ENCODE measurements at regions not wholly inside any gene's neighbourhood (a gene's known extent, or its start where the extent isn't known, plus 50 kb on each side); places are given as distances from the start of the nearest gene placed in this dataset.

- H3K36me3 Mint-ChIP-seq (ENCODE audit: unreplicated experiment) = no peaks in the 10 kb centered on the region
- H3K4me1 Mint-ChIP-seq (ENCODE audit: low read depth, unreplicated experiment) = no peaks in the 10 kb centered on the region
- H3K4me3 Mint-ChIP-seq (ENCODE audit: unreplicated experiment) = no peak overlapping the region
- no peak for DNase-seq
- H3K27me3 Mint-ChIP-seq (ENCODE audit: unreplicated experiment) = no peaks in the 10 kb centered on the region
- TF ChIP-seq, protein P1, sequence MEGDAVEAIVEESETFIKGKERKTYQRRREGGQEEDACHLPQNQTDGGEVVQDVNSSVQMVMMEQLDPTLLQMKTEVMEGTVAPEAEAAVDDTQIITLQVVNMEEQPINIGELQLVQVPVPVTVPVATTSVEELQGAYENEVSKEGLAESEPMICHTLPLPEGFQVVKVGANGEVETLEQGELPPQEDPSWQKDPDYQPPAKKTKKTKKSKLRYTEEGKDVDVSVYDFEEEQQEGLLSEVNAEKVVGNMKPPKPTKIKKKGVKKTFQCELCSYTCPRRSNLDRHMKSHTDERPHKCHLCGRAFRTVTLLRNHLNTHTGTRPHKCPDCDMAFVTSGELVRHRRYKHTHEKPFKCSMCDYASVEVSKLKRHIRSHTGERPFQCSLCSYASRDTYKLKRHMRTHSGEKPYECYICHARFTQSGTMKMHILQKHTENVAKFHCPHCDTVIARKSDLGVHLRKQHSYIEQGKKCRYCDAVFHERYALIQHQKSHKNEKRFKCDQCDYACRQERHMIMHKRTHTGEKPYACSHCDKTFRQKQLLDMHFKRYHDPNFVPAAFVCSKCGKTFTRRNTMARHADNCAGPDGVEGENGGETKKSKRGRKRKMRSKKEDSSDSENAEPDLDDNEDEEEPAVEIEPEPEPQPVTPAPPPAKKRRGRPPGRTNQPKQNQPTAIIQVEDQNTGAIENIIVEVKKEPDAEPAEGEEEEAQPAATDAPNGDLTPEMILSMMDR (IDR thresholded peaks at IDR 0.05; ENCODE audit: partially characterized antibody, unreplicated experiment) = no peak
- no peak overlapping the region for H3K27ac Mint-ChIP-seq (ENCODE audit: unreplicated experiment)
- no peaks in the 10 kb centered on the region for H3K9me3 Mint-ChIP-seq (ENCODE audit: unreplicated experiment)
Observed at GRCh38 chr5:102031711-102032110, 264.4 kb downstream of the SLCO4C1 start.

GRCh38 chr5:102018690-102019089, 277.4 kb downstream of the SLCO4C1 start:
- DNase-seq = peak; percentile 4
- Mint-ChIP-seq H3K9me3 (ENCODE audit: unreplicated experiment) (no peaks in the 10 kb centered on the region), H3K4me3 (ENCODE audit: unreplicated experiment) (no peak overlapping the region), H3K36me3 (ENCODE audit: unreplicated experiment) (no peaks in the 10 kb centered on the region), H3K27ac (ENCODE audit: unreplicated experiment) (no peak overlapping the region), H3K4me1 (ENCODE audit: low read depth, unreplicated experiment) (no peaks in the 10 kb centered on the region), H3K27me3 (ENCODE audit: unreplicated experiment) (peaks cover 3% of the 10 kb centered on the region)
- TF ChIP-seq, protein P1 (IDR thresholded peaks at IDR 0.05; ENCODE audit: partially characterized antibody, unreplicated experiment) = no peak

GRCh38 chr5:102018279-102018678, 277.8 kb downstream of the SLCO4C1 start:
- Mint-ChIP-seq H3K27me3 (ENCODE audit: unreplicated experiment) (peaks cover 3% of the 10 kb centered on the region), H3K4me3 (ENCODE audit: unreplicated experiment) (no peak overlapping the region)

GRCh38 chr5:102014371-102014770, 281.7 kb downstream of the SLCO4C1 start:
- Mint-ChIP-seq H3K27me3 (ENCODE audit: unreplicated experiment) (no peaks in the 10 kb centered on the region), H3K4me1 (ENCODE audit: low read depth, unreplicated experiment) (no peaks in the 10 kb centered on the region), H3K36me3 (ENCODE audit: unreplicated experiment) (no peaks in the 10 kb centered on the region), H3K9me3 (ENCODE audit: unreplicated experiment) (no peaks in the 10 kb centered on the region), H3K27ac (ENCODE audit: unreplicated experiment) (no peak overlapping the region), H3K4me3 (ENCODE audit: unreplicated experiment) (no peak overlapping the region)
- TF ChIP-seq, protein P1 (IDR thresholded peaks at IDR 0.05; ENCODE audit: partially characterized antibody, unreplicated experiment) = no peak
- DNase-seq = no peak

More at GRCh38 chr5:102018279-102018678, 277.8 kb downstream of the SLCO4C1 start:
- Mint-ChIP-seq H3K36me3 (ENCODE audit: unreplicated experiment) (no peaks in the 10 kb centered on the region), H3K27ac (ENCODE audit: unreplicated experiment) (no peak overlapping the region), H3K4me1 (ENCODE audit: low read depth, unreplicated experiment) (no peaks in the 10 kb centered on the region), H3K9me3 (ENCODE audit: unreplicated experiment) (no peaks in the 10 kb centered on the region)
- TF ChIP-seq, protein P1 (IDR thresholded peaks at IDR 0.05; ENCODE audit: partially characterized antibody, unreplicated experiment) = no peak
- no peak for DNase-seq

- no peak for DNase-seq
- Mint-ChIP-seq H3K4me1 (ENCODE audit: low read depth, unreplicated experiment) (no peaks in the 10 kb centered on the region), H3K4me3 (ENCODE audit: unreplicated experiment) (no peak overlapping the region), H3K36me3 (ENCODE audit: unreplicated experiment) (no peaks in the 10 kb centered on the region), H3K9me3 (ENCODE audit: unreplicated experiment) (no peaks in the 10 kb centered on the region), H3K27ac (ENCODE audit: unreplicated experiment) (no peak overlapping the region), H3K27me3 (ENCODE audit: unreplicated experiment) (no peaks in the 10 kb centered on the region)
- TF ChIP-seq, protein P1 (IDR thresholded peaks at IDR 0.05; ENCODE audit: partially characterized antibody, unreplicated experiment) = no peak
Observed at GRCh38 chr5:102010644-102011043, 285.4 kb downstream of the SLCO4C1 start.

Measured in glutamatergic neuron (in vitro differentiated cells).